SU-DHL-6 (cell line): ENCODE measurements at regions not wholly inside any gene's neighbourhood (a gene's known extent, or its start where the extent isn't known, plus 50 kb on each side); places are given as distances from the start of the nearest gene placed in this dataset.

Experiments
- H2AFZ ChIP-seq: fragments of 200-600 bp; sonication (generic); 2 replicates; pipeline ENCODE4 v1.6.1; 2014; ENCODE audit warnings: low read depth, mild to moderate bottlenecking, moderate library complexity, mixed read lengths, antibody characterized with exemption, low read length; ENCODE audit not compliant: severe bottlenecking
- H3F3A ChIP-seq: fragments of 200-600 bp; shearing (Covaris generic); 2 replicates; pipeline ENCODE4 v1.6.0; 2016; ENCODE audit warnings: antibody characterized with exemption, mild to moderate bottlenecking; ENCODE audit not compliant: insufficient read depth
- H3K27ac ChIP-seq: fragments of 200-600 bp; sonication (generic); 2 replicates; pipeline ENCODE4 v1.5.1; 2016; ENCODE audit warnings: low read depth, mild to moderate bottlenecking, low read length, moderate library complexity, mixed read lengths
- H3K27me3 ChIP-seq: fragments of 200-600 bp; sonication (generic), shearing (Covaris generic); 2 replicates; pipeline ENCODE4 v1.6.0; 2014; ENCODE audit warnings: mild to moderate bottlenecking, low read length
- H3K36me3 ChIP-seq: fragments of 200-600 bp; sonication (generic); 2 replicates; pipeline ENCODE4 v1.6.1; 2014; ENCODE audit warnings: mild to moderate bottlenecking, low read length, mixed read lengths
- H3K4me2 ChIP-seq: fragments of 300-600, 200-600 bp; shearing (Covaris generic), sonication (generic); 2 replicates; pipeline ENCODE4 v1.6.0; 2014; ENCODE audit warnings: low read length, low read depth, mild to moderate bottlenecking; ENCODE audit not compliant: poor library complexity, severe bottlenecking
- H3K4me3 ChIP-seq: fragments of 200-600 bp; sonication (generic); 2 replicates; pipeline ENCODE4 v1.5.1; 2014; ENCODE audit warnings: antibody characterized with exemption, low read length, mild to moderate bottlenecking, mixed read lengths; ENCODE audit not compliant: insufficient read depth, poor library complexity, severe bottlenecking
- H3K79me2 ChIP-seq: fragments of 200-600 bp; sonication (generic); 2 replicates; pipeline ENCODE4 v1.6.1; 2014; ENCODE audit warnings: mild to moderate bottlenecking, low read length, moderate library complexity; ENCODE audit not compliant: insufficient read depth
- H3K9ac ChIP-seq: fragments of 200-600 bp; sonication (generic); 2 replicates; pipeline ENCODE4 v1.7.0; 2014; ENCODE audit warnings: mild to moderate bottlenecking, low read length
- H3K9me2 ChIP-seq: fragments of 200-600 bp; sonication (generic); replicated peaks from 2 replicates; pipeline ENCODE4 v1.6.1; 2014; ENCODE audit warnings: low read length; ENCODE audit not compliant: insufficient read depth
- H3K9me3 ChIP-seq: fragments of 200-600 bp; sonication (generic); 2 replicates; pipeline ENCODE4 v1.6.1; 2014; ENCODE audit warnings: low read length, mixed read lengths; ENCODE audit not compliant: insufficient read depth
- H4K20me1 ChIP-seq: fragments of 200-600 bp; sonication (generic); 2 replicates; pipeline ENCODE4 v1.6.1; 2014; ENCODE audit warnings: low read depth, mild to moderate bottlenecking, antibody characterized with exemption, low read length, moderate library complexity, mixed read lengths
- EZH2phosphoT487 ChIP-seq: fragments of 200-600 bp; sonication (generic), shearing (Covaris generic); conservative IDR thresholded peaks from 2 replicates; pipeline ENCODE4 v1.6.1; 2018; ENCODE audit warnings: mild to moderate bottlenecking, antibody characterized with exemption, low read length, moderate library complexity, mixed read lengths
- TF ChIP-seq, protein P1 (sequence below): fragments of 200-600 bp; sonication (generic); IDR thresholded peaks from one replicate; pipeline ENCODE4 v1.5.1; 2017; ENCODE audit warnings: antibody characterized with exemption, mild to moderate bottlenecking, low read length, moderate library complexity; ENCODE audit not compliant: insufficient read depth, poor library complexity, severe bottlenecking

DNA sequence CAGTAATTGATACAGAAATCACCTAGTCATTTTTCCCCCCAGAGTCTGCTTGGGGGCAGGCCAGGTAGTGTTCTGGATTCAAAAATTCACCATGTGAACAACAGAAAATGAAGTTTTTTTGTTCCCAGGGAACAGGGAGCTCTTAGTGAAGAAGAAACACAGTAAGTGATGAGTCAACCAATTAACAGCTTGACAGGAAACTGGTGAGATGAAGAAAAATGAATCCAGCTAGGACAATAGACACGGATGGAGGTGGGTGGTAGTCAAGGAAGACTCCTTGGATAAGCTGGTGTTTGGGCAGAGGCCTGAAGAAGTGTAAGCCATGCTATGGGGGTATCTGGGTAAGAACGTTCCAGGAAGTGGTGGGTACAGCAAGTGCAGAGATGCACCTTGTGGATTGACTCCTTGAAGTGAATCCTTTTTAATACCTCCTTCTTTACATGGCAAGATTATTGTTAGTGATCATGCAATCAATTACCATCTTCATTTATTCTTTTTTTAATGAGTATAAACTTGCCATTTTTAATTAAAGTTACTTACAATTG lies 339.9 kb upstream of the RGMA start:
- H4K20me1 ChIP-seq = no peaks in the 10 kb centered on the region
- no peak overlapping the region for H3K4me3 ChIP-seq
- no peaks in the 10 kb centered on the region for H3K36me3 ChIP-seq
- H2AFZ ChIP-seq = no peak overlapping the region
- H3K79me2 ChIP-seq = no peaks in the 10 kb centered on the region
- H3F3A ChIP-seq = no peaks in the 10 kb centered on the region
- TF ChIP-seq, protein P1, sequence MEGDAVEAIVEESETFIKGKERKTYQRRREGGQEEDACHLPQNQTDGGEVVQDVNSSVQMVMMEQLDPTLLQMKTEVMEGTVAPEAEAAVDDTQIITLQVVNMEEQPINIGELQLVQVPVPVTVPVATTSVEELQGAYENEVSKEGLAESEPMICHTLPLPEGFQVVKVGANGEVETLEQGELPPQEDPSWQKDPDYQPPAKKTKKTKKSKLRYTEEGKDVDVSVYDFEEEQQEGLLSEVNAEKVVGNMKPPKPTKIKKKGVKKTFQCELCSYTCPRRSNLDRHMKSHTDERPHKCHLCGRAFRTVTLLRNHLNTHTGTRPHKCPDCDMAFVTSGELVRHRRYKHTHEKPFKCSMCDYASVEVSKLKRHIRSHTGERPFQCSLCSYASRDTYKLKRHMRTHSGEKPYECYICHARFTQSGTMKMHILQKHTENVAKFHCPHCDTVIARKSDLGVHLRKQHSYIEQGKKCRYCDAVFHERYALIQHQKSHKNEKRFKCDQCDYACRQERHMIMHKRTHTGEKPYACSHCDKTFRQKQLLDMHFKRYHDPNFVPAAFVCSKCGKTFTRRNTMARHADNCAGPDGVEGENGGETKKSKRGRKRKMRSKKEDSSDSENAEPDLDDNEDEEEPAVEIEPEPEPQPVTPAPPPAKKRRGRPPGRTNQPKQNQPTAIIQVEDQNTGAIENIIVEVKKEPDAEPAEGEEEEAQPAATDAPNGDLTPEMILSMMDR = no peak
- TF ChIP-seq EZH2phosphoT487 = no peak
- H3K9me2 ChIP-seq = no peaks in the 10 kb centered on the region
- H3K27me3 ChIP-seq = no peaks in the 10 kb centered on the region
- no peak overlapping the region for H3K4me2 ChIP-seq
- H3K9me3 ChIP-seq = no peaks in the 10 kb centered on the region
- no peak overlapping the region for H3K27ac ChIP-seq
- H3K9ac ChIP-seq = no peak overlapping the region

DNA sequence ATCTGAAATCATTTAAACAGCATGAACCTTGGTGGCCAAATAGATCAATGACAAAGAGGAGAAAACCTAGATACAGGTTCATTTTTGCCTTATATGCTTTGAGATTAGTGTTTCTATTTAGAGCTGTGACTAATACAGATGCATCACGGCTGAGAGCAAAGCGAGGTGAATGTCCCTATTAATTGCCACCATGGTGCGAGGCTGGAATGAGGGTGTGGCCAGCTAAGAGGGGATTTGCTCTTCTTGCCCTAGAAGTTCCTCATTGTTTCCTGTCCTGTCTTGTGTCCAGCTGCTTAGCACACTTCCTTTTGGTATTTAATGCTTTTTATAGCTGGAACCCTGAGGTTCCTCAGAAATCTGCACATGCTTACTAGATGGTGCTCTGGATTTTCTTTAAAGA lies 339.1 kb upstream of the RGMA start:
- Histone ChIP-seq H3K27me3 (no peaks in the 10 kb centered on the region), H3F3A (no peaks in the 10 kb centered on the region), H2AFZ (no peak overlapping the region), H3K36me3 (no peaks in the 10 kb centered on the region), H3K9ac (no peak overlapping the region), H3K4me3 (no peak overlapping the region), H3K4me2 (no peak overlapping the region), H3K9me3 (no peaks in the 10 kb centered on the region), H3K79me2 (no peaks in the 10 kb centered on the region), H4K20me1 (no peaks in the 10 kb centered on the region), H3K9me2 (no peaks in the 10 kb centered on the region), H3K27ac (no peak overlapping the region)
- TF ChIP-seq, protein P1 = no peak
- no peak for TF ChIP-seq EZH2phosphoT487

DNA sequence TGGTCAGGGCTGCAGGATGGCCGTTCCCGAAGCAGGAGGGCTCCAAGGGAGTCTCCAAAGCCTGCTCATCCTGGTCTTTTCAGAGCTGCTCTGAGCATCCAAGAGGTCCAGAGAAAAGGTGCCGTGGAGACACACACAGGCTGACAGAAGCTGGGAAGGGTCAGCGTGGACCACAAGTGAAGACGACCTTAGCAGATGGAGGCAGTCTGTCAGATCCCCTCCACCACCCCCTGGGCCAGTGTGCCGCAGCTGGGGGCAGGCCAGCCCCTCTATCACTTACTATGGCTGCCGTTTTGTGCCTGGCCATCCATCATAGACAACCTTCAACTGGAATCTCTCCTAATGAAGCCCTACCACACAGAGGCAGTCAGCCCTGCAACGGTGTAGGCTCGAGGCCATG lies 335.1 kb upstream of the RGMA start:
- Histone ChIP-seq H3K36me3 (no peaks in the 10 kb centered on the region), H3F3A (no peaks in the 10 kb centered on the region), H3K9me2 (no peaks in the 10 kb centered on the region), H3K4me2 (no peak overlapping the region), H3K9ac (no peak overlapping the region), H3K4me3 (no peak overlapping the region), H3K79me2 (no peaks in the 10 kb centered on the region), H2AFZ (no peak overlapping the region), H4K20me1 (no peaks in the 10 kb centered on the region), H3K27ac (no peak overlapping the region), H3K27me3 (no peaks in the 10 kb centered on the region), H3K9me3 (no peaks in the 10 kb centered on the region)
- TF ChIP-seq, protein P1 = no peak
- TF ChIP-seq EZH2phosphoT487 = no peak

DNA sequence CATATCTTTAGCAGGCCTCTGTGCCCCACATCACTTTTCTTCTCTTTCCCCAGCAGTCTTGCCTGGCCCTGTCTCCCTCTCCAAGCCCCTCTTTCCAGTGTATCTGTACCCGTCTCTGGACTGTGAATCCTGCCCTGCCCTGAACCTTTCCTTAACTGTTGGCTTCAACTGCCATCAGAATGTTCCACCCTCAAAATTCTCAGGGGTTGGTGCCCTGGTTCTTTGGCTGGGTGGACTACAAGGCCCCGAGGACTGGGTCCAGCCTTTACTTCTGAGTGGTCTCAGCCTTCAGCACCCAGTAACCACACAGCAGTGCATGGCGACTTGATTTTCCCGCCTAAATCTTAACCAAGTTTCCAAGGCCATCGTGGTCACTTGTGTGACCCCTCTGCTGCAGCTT lies 333.5 kb upstream of the RGMA start:
- no peaks in the 10 kb centered on the region for H3K9me2 ChIP-seq
- H3F3A ChIP-seq = no peaks in the 10 kb centered on the region
- no peaks in the 10 kb centered on the region for H4K20me1 ChIP-seq
- no peaks in the 10 kb centered on the region for H3K9me3 ChIP-seq
- no peaks in the 10 kb centered on the region for H3K27me3 ChIP-seq
- no peaks in the 10 kb centered on the region for H3K79me2 ChIP-seq
- H3K4me3 ChIP-seq = no peak overlapping the region
- H3K36me3 ChIP-seq = no peaks in the 10 kb centered on the region
- no peak overlapping the region for H2AFZ ChIP-seq
- no peak overlapping the region for H3K27ac ChIP-seq
- no peak overlapping the region for H3K4me2 ChIP-seq
- TF ChIP-seq, protein P1 = no peak
- no peak for TF ChIP-seq EZH2phosphoT487
- H3K9ac ChIP-seq = no peak overlapping the region
